GM19395 (cell line): ENCODE measurements at regions not wholly inside any gene's neighbourhood (a gene's known extent, or its start where the extent isn't known, plus 50 kb on each side); places are given as distances from the start of the nearest gene placed in this dataset.
"Not testable (repeated sequence)": the region's sequence is repeated elsewhere in the genome, so short reads cannot be mapped to it uniquely, and the experiment has no call there.

Experiments used
- ATAC-seq: cut with Tn5 transposase; IDR thresholded peaks from one replicate; pipeline ENCODE4 v1.9.1; 2021; ENCODE audit warnings: mild to moderate bottlenecking, moderate library complexity; ENCODE audit not compliant: unreplicated experiment

- ATAC-seq, result no peak
These were observed 52.4 kb upstream of the GNAI1 start for GRCh38 chr7:80082213-80082612.

GRCh38 chr7:80078886-80079285 lies 55.7 kb upstream of the GNAI1 start:
- no peak for ATAC-seq

- no peak for ATAC-seq
These were observed 56.4 kb upstream of the GNAI1 start for GRCh38 chr7:80078159-80078731.

- ATAC-seq, result no peak
These were observed 64.2 kb upstream of the GNAI1 start for GRCh38 chr7:80070391-80070790.

GRCh38 chr7:80066639-80067038 lies 68.0 kb upstream of the GNAI1 start:
- ATAC-seq, result no peak

- ATAC-seq, result no peak
These were observed 70.8 kb upstream of the GNAI1 start for GRCh38 chr7:80063834-80064233.

- ATAC-seq, result peak; percentile 71
These were observed 74.3 kb upstream of the GNAI1 start for GRCh38 chr7:80060218-80060806.

GRCh38 chr7:80057488-80057887 lies 77.1 kb upstream of the GNAI1 start:
- no peak for ATAC-seq

GRCh38 chr7:80054356-80054755 lies 80.3 kb upstream of the GNAI1 start:
- ATAC-seq, result no peak

GRCh38 chr7:80053124-80053523 lies 81.5 kb upstream of the GNAI1 start:
- no peak for ATAC-seq

- no peak for ATAC-seq
These were observed 86.7 kb upstream of the GNAI1 start for GRCh38 chr7:80047856-80048459.

- no peak for ATAC-seq
These were observed 87.6 kb upstream of the GNAI1 start for GRCh38 chr7:80047032-80047431.

GRCh38 chr7:80044796-80045195 lies 89.8 kb upstream of the GNAI1 start:
- ATAC-seq, result no peak

- no peak for ATAC-seq
These were observed 93.9 kb upstream of the GNAI1 start for GRCh38 chr7:80040752-80041151.

GRCh38 chr7:80040335-80040734 lies 94.3 kb upstream of the GNAI1 start:
- no peak for ATAC-seq

GRCh38 chr7:80039251-80039884 lies 95.3 kb upstream of the GNAI1 start:
- ATAC-seq, result no peak

GRCh38 chr7:80037689-80038088 lies 96.9 kb upstream of the GNAI1 start:
- ATAC-seq, result no peak

- no peak for ATAC-seq
These were observed 98.5 kb upstream of the GNAI1 start for GRCh38 chr7:80036107-80036506.

GRCh38 chr7:80028717-80029116 lies 105.9 kb upstream of the GNAI1 start:
- ATAC-seq, result no peak

- ATAC-seq, result no peak
These were observed 106.9 kb upstream of the GNAI1 start for GRCh38 chr7:80027611-80028173.

GRCh38 chr7:80026766-80027165 lies 107.9 kb upstream of the GNAI1 start:
- no peak for ATAC-seq

- not testable (repeated sequence) for ATAC-seq
These were observed 114.4 kb upstream of the GNAI1 start for GRCh38 chr7:80020277-80020676.
